GM21367 (cell line): ENCODE measurements at regions not wholly inside any gene's neighbourhood (a gene's known extent, or its start where the extent isn't known, plus 50 kb on each side); places are given as distances from the start of the nearest gene placed in this dataset.

Experiments used
- ATAC-seq: cut with Tn5 transposase; IDR thresholded peaks from one replicate; pipeline ENCODE4 v1.9.1; 2021; ENCODE audit not compliant: unreplicated experiment

DNA sequence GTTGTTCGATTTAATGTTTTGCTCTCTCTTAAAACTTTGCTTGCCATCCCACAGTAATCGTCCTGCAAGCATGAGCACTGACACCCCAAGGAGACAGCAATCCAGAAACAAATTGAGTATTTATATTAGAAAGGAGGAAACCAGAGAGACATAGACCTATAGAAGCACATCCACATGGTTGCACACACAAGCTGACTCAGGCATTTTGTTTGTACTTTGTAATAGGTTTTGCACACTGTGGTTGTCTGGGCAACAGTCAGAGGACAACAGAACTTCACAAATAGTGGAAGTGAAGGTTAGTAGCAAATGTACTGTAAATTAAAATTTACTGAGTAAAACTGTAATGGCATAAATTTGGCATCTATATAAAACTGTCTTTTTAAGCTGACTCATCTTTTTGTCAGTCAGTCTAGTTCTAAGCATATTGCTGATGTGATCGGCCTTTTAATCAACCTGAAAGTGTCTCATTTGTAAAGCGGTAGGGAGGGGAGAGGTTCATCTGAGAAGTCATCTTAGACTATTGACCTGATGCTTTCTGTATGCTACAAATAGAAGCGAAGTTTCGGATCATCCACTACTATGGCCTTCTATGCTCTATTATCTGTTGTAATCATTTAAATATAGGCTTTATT lies 1624.7 kb downstream of the ARAP2 start:
- no peak for ATAC-seq

DNA sequence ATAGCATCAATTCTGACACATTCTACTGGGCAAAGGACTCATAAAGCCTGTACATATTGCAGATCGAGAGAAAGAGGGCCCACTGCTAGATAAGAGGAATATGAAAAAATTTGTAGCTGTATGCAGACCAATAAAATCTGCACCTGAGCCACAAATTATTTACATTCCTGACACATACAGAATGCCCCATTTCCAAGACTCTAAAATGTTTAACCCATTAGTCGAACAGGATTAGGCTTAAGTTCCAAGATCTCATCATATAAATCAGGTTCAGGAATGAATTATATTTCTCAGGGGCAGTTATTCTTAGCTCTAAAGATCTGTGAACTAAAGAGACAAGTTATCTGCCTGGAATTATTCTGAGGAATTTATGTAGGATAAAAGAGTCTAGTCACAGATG lies 1615.8 kb downstream of the ARAP2 start:
- ATAC-seq: no peak

DNA sequence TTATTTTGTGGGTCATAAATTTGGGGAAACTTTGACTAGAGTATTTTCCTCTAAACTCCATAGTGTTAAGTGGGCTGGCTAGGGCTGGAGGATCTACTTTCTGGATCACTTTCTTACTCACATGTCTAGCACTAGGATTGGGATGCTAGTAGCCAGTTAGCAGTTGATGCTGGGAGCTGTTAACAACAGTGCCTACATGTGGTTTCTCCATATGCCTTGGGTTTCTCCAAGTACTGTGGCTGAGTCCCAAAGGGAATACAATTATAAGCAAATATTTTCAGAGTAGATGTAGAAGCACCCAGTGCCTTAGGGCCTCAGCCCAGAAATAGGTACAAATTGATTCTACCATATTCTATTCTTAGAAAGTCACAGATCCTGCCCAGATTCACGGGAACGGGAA lies 1614.9 kb downstream of the ARAP2 start:
- no peak for ATAC-seq

DNA sequence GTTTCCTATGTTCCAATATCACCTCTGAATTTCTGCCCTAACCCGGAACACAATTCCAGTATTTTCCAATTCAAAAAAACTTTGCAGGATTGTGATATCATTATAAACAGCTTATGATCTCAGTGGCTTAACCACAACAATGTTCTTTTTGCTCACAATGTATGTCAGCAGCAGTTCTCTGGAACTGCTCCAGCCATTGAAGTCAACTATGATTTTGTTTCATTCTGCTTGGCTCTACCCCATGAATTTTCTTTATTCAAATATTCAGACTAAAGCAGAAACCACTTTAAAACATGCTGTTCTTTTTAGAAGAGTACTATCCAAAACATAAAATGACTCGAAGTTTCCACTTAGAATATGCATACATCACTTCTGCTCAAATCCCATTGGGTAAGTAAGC lies 1611.1 kb downstream of the ARAP2 start:
- ATAC-seq: no peak

DNA sequence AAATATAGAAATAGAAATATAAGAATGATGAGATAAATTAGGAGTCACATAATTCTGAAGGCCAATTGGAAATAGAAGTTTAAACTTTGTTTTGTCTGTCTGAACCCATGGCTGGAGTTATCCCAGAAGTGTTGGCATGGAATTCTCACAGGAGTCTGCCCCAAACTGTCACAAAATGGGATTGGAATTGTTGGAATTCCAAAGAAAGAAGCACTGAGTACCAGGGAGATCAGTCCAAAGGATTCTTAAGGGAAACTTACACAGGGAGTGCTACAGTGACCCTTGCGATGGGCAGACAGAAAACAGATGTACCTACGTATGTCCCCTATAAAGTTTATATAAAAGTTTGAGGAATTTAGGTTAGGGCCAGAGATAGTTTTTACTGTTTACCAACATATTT lies 1607.7 kb downstream of the ARAP2 start:
- ATAC-seq: no peak

DNA sequence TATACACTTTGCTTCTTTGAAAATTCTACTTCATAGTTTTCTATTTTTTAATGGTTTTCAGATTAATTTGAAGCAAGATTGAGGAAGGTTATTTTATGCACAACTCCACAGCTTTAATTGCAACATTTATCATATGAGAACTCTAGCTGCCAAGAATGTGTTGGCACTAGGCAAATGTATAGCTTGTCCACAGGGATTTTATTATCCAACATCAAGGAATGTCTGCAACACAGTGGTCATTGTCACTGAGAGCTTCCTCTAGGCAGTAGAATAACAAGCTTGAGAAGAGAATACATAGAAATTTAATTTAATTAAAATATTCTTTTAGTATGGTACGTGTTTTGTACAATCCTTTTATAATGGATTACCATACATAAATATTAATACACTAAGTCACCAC lies 1600.8 kb downstream of the ARAP2 start:
- ATAC-seq: no peak

DNA sequence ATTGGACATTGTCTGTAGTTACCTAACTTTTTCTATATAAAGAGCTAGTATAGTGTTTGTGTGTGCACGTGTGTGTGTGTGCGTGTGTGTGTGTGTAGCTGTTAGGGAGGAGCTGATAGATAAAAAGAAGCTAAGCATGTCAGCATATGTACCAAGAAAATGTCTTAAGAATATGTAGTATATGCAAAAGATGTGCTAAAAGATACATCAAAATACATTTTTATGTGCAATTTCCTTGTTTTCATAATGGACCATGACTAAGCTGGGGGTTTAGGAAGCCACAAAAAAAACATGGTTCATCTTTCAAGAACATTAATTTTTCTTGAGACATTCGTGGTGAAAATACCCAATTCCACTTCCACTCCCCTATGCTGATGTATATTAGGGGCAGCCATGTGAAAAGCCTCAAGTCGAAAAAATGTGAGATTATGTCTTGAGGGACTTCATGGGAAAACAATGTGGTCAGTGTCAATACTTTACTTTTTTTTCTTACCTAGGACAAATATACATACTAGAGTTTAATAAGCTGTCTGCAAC lies 1599.7 kb downstream of the ARAP2 start:
- no peak for ATAC-seq

DNA sequence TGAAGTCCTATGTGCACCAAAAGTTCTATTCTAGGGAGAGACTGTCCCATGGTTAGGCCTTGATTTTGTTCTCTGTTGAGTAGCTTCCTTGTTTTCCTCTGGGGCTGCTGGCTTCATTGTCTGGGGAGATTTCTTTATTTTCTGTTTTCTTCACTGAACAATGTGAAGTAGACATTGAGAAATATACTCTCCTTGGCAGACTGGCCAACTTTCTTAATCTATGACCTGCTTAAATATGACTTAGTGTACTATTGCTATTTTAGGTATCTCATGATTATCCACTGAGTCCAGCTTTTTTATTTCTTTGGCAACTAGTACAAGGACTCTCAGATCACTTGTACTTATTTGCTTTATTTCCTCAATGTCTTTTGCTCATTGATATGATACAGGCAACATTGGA lies 1594.6 kb downstream of the ARAP2 start:
- ATAC-seq: no peak

DNA sequence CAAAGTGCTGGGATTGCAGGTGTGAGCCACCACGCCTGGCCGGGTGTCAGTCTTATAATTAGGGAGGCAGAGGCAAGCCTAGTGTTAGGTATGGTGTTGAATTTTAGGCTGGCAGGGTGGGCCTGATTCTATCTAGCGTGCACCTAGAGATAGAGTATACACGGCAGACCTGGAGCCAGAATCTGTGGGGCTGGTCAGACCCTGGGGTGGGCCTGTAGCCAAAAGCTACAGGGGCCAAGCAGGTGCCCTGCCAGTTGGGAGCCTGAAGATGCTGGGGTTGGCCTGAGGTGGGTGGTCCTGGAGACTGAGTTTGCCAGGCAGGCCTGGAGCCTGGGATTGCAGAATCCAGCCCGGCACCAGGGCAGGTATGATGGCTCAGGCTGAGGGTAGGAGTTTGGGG lies 1580.3 kb downstream of the ARAP2 start:
- ATAC-seq: no peak

DNA sequence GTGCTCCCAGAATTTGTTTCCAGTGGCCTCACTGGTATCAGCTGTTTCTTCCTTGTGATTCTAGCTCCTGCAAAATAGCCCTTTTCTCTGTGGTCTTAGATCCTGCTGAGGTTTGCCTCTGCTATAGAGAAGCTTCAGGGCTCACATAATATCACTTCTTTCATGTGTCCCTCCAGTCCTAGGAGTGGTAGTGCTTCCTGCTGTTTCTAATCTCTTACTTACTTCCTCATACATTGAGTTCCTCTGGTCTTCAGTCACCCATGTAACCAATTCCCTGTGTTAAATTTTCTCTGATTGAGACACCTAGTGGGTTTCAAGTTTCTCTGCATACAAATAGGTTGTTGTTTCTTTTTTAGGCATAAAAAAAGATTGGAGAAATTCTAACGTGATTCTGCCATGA lies 1567.9 kb downstream of the ARAP2 start:
- no peak for ATAC-seq

DNA sequence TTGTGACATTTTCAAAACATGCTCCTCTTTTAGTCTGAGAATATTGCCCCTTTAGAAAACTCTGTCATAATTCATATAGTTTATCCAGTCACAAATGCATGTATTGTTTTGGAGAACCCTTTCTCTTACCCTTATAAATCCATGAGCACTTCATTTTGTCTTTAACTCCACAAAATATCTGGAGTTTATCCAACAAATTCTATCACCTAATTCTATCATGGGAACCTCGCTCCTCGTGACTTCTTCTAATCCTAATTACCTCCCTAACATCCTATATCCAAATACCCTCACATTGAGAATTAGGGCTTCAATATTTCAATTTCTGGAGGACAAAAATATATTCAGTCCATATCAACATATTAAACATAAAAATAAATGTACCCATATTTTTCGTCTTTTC lies 1565.9 kb downstream of the ARAP2 start:
- ATAC-seq: no peak

DNA sequence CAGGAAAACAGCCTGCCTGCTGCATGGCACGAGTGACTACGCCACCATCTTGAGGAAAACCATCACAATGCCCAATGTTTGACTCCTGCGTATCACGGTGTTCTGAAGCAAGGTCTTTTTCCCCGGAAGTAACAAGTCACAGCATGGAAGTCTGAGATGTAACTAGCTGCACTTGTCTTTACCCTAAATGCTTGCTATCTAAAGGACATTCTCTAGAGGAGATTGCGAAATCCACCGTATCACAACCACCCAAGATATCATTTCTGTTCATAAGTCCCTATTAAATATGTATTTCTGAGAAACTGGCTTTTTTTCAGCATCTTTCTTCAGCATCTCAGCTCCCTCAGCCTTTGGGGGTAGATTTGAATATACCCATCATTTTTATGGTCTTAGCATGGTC lies 1565.1 kb downstream of the ARAP2 start:
- ATAC-seq: no peak

DNA sequence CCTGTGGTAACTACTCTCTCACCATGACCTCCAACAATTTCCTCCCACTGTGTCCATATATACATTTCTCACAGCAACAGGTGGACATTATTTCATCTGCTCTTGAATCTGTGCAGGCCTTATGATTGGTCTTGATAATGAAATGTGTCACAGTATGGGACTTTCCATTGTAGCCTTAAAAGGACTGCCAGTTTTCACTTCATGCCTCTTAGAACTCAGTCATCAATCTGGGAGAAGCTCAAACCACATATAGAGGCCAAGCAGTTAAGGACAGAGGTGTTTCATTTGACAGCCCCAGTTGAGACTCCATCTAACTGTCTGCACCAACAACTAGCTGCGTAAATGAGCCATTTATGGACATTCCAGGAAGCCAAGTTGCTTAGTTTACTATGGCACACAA lies 1534.8 kb downstream of the ARAP2 start:
- ATAC-seq: no peak

DNA sequence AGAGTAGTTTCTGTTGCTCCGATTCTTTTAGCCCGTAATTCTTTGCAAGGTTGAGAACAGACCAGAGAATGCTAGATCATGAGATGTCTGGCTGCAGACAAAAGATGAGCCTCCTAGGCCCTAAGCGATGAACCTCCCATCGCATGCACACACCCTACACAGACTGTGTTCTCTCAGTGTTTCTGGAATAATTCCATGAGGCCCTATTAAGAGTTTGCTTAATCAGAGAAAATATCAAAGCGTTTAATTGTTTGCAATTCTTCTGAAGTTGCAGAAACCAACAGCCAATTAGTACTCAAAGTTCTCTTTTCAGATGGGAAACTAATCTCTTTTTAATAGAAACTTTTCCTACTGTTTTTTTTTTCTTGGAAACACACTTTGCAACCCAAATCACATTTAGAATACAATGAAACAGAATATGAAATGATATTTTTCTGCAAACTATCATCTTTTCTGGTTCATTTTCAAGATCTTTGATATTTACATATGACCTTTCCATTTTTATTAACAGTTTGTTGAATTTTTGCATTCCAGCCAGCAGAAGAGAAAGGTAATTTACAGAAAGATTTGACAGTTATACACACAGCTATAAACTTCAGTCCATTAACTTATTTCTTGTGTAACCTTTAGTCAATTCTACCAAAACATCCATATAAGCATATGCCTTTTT lies 1525.6 kb downstream of the ARAP2 start:
- no peak for ATAC-seq

DNA sequence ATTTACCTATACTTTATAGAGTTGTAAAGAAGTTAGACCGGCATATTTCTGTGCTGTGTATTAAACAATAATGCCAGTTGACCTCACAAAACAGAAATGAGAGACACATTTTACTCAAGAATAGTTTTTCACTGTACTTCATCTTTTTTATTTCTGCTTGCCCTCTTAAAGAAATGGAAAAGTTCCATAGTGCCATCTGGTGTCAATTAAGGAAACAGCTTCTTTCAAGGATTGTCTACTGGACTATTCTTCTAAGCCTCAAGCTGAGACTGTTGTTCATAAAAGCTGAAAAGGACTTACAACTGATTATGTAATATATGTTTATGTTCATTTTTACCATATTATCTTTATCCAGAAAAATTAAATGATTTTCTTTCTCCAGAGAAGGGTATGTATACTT lies 1523.7 kb downstream of the ARAP2 start:
- no peak for ATAC-seq

DNA sequence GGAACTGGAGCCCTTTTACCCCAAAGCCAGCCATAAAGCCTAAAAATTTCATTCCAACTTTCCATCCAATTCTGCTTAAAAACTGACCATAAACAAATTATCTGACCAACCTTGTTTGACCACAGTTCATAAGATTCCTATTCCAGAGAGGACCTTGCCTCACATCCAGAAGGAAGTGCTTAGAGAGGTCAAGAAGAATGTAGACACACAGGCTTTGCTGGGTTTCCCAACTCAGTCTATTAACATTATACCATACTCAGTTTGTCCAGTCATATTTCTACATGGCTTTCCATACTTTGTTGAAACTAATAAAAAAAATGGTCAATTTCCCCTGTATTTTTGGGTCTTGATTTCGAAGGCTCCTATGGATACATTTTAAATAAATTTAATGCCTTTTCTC lies 1522.5 kb downstream of the ARAP2 start:
- no peak for ATAC-seq

DNA sequence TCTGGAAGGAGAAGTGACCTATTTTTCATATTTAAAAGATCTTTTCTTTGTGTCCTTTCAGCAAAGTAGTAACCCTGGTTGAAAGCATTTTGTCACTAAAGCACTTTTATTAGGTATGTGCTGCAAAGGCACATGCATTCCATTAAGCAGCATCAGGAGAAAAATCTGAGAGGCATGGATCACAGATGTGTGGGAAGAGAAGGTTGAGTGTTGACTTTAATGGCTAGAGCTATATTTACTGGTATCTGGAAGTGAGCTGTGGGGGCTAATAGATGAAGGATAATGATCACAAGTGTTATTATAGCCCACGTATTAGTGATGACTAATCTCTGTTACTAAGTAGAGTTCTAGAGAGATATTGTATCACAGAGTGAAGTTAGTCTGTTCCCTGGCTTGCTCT lies 1520.7 kb downstream of the ARAP2 start:
- no peak for ATAC-seq

DNA sequence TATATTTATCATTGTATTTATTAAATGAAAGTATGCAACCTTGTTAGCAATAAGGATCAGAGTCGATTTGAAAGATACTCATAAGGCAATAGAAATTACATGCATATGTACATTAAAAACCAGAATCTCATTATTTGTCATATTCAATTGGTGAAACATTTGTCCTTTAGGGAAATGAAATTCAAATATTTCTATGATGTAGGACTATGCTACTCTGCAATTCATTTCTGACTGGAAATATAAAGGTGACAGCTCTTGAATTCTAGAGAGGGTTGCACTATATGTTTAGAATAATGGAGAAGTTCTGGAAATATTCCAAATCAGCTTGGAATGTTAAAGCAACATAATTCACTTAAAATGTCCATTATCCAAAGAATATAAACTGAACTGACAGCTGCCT lies 1519.8 kb downstream of the ARAP2 start:
- ATAC-seq: no peak

DNA sequence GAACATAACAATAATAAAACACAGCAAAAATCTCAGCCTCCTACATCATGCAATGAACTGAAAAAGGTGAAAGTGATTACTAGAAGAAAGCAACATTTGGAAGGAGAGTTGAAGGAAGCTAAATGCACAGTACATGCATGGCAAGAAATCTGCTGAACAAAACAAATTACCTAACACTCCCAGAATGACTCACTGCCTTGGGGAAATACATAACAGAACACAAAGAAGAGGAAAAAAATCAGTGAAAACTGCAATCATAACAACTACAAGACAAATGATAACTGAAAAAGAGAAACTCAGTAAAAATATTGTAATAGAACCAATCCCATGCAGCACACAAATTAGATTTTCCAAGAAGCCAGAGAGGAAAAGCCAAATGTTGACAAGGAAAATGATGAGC lies 1513.2 kb downstream of the ARAP2 start:
- no peak for ATAC-seq

DNA sequence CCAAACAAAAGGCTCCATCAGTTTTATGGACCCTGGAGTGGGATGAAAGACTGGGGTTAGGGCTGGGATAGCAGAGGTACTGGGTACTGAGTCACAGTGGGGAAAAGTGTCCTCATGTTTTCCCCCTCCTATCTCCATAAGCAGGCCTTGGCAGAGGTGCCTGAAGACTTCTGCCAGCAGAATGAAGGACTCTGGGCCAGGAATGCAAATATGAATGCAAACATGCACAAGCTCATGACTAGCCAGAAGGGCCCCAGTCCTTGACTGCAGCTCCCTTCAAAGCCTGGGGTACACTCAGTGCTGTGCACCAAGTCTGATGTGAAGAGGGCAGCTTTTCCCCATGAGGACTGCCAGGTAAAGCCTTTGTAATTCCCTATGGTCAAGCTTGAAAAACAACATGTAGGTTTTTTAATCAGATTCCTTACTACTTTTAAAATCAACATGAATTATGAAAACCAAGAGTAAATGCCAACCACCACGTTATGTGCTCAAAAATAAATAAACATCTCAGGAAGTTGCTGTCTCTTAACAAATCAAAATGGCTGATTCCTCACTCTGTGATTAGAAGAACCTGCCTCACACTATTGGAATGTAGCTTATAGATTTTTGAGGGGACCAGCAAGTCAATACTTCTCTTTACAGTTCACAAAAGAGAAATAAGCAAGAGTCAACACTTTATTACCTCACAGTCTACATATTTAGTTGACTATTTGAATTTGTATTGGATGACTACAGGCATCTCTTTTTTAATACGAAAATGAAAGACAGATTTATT lies 1512.0 kb downstream of the ARAP2 start:
- no peak for ATAC-seq

DNA sequence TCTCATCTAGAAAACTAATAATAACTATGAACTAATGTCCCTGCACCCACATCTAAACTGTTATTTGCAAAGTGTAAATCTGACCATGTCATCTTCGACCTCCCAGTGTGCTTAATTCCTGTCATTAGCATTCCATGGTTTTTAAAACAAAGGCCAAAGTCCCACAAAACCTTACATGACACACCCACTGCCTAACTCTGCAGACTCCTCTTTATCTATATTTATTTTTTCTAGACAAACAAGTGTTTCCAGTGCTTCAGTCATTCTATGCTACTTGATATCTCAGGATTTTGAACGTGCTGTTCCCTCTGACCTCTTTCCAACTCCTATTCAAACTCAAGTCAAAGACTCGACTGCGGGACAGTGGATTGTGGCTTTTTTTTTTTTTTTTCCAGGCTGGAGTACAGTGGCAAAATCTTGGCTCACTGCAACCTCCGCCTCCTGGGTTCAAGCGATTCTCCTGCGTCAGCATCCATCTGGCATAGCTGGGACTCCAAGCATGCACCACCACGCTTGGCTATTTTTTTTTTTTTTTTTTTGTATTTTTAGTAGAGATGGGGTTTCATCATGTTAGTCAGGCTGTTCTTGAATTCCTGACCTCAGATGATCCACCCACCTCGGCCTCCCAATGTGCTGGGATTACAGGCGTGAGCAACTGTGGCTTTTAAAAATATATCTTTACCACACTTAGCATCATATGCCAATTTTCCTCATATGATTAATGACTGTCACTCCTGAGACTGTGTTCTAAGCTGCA lies 1511.0 kb downstream of the ARAP2 start:
- no peak for ATAC-seq
